ENCODE measurements at regions not wholly inside any gene's neighbourhood (a gene's known extent, or its start where the extent isn't known, plus 50 kb on each side); places are given as distances from the start of the nearest gene placed in this dataset.

GRCh38 chr6:148055419-148055818, 287.2 kb upstream of the SASH1 start:
- TF ChIP-seq, protein P1, sequence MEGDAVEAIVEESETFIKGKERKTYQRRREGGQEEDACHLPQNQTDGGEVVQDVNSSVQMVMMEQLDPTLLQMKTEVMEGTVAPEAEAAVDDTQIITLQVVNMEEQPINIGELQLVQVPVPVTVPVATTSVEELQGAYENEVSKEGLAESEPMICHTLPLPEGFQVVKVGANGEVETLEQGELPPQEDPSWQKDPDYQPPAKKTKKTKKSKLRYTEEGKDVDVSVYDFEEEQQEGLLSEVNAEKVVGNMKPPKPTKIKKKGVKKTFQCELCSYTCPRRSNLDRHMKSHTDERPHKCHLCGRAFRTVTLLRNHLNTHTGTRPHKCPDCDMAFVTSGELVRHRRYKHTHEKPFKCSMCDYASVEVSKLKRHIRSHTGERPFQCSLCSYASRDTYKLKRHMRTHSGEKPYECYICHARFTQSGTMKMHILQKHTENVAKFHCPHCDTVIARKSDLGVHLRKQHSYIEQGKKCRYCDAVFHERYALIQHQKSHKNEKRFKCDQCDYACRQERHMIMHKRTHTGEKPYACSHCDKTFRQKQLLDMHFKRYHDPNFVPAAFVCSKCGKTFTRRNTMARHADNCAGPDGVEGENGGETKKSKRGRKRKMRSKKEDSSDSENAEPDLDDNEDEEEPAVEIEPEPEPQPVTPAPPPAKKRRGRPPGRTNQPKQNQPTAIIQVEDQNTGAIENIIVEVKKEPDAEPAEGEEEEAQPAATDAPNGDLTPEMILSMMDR (IDR thresholded peaks at IDR 0.05; ENCODE audit: low read depth, low read length, missing control alignments) = no peak
- DNase-seq (ENCODE audit: low read depth) = no peak
- H3K4me3 ChIP-seq (ENCODE audit: low read depth, low read length) = no peak overlapping the region

DNA sequence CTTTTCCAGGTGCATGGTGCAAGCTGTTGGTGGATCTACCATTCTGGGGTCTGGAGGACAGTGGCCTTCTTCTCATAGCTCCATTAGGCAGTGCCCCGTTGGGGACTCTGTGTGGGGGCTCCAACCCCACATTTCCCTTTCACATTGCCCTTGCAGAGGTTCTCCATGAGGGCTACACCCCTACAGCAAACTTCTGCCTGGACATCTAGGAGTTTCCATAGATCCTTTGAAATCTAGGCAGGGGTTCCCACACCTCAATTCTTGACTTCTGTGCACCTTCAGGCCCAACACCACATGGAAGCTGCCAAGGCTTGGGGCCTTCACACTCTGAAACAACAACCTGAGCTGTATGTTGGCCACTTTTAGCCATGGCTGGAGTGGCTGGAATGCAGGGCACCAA, 282.8 kb upstream of the SASH1 start:
- no peak for DNase-seq (ENCODE audit: low read depth)
- H3K4me3 ChIP-seq (ENCODE audit: low read depth, low read length) = no peak overlapping the region
- TF ChIP-seq, protein P1 (IDR thresholded peaks at IDR 0.05; ENCODE audit: low read depth, low read length, missing control alignments) = no peak

DNA sequence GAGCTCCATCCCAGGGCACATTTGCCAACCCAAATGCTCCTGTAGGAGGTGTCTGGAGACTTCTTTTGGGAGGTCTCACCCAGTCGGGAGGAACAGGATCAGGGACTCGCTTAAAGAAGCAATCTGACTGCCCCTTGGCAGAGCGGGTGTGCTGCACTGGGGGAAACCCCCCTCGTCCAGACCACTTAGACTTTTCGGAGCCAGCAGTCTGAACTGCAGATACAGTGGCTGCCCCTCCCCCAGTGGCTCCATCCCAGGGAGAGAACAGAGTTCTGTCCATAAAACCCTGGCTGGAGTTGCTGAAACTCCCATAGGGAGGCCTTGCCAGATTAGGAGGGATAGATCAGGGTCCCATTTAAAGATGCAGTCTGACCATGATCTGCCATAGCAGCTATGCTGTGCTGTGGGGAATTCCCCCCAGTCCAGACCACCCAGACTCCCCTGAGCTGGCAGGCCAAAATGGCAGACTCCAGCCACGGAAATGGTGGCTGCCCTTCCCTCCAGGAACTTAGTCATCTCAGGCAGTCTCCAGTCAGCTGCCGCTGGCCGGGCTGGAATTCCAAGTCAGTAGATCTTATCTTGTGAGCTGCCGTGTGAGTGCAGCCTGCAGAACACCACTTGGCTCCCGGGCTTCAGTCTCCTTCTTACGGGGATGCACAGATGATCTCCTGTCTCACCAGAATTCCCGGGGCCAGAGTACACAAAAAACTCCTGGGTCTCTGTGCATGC, 278.1 kb upstream of the SASH1 start:
- H3K4me3 ChIP-seq (ENCODE audit: low read depth, low read length) = no peak overlapping the region
- TF ChIP-seq, protein P1 (IDR thresholded peaks at IDR 0.05; ENCODE audit: low read depth, low read length, missing control alignments) = no peak
- DNase-seq (ENCODE audit: low read depth) = no peak

- H3K4me3 ChIP-seq (ENCODE audit: low read depth, low read length) = no peak overlapping the region
- no peak for DNase-seq (ENCODE audit: low read depth)
- TF ChIP-seq, protein P1 (IDR thresholded peaks at IDR 0.05; ENCODE audit: low read depth, low read length, missing control alignments) = no peak
These were observed 274.1 kb upstream of the SASH1 start for GRCh38 chr6:148068437-148069061.

DNA sequence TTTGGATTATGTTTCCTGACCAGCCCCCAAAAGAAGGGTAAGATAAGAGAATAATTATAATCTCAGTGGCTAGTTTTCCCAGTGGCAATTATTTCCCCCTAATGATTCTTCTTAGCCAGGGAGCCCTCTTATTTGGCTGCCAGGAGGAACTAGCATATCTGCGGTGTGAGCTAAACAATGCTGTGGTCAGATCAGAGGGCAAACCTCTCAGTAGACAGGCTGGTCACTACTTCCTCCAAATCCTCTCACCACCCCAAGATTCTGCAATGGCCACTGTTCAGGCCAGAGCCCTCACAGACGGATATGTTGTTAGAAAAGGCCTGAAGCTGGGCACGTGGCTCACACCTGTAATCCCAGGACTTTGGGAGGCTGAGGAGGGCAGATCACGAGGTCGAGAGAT, 273.4 kb upstream of the SASH1 start:
- no peak overlapping the region for H3K4me3 ChIP-seq (ENCODE audit: low read depth, low read length)
- TF ChIP-seq, protein P1 (IDR thresholded peaks at IDR 0.05; ENCODE audit: low read depth, low read length, missing control alignments) = no peak
- no peak for DNase-seq (ENCODE audit: low read depth)

- H3K4me3 ChIP-seq (ENCODE audit: low read depth, low read length) = no peak overlapping the region
- TF ChIP-seq, protein P1 (IDR thresholded peaks at IDR 0.05; ENCODE audit: low read depth, low read length, missing control alignments) = no peak
- DNase-seq (ENCODE audit: low read depth) = no peak
These were observed 268.3 kb upstream of the SASH1 start for GRCh38 chr6:148074291-148074690.

DNA sequence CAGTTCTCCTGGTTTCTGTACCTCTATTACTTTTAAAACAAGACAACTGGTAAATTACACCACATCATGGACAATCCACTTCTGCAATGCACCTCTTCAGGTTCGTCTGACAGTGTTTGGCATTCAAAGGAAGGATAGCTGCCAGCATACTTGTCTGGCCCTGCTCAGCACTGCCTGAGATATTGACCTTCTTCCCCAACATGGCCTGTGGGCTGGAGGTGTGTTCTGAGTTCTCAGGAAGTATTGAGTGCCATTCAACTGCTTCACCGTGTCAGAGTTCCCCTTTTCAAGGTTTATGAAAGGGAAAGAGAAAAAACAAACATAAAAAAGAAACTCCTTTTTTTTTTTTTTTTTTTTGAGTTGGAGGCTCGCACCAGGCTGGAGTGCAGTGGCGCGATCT, 267.9 kb upstream of the SASH1 start:
- TF ChIP-seq, protein P1 (IDR thresholded peaks at IDR 0.05; ENCODE audit: low read depth, low read length, missing control alignments) = no peak
- no peak overlapping the region for H3K4me3 ChIP-seq (ENCODE audit: low read depth, low read length)
- DNase-seq (ENCODE audit: low read depth) = peak; percentile 3

Data from GM12864 (cell line).